Fibroblast of gingiva (primary cell): ENCODE measurements at regions not wholly inside any gene's neighbourhood (a gene's known extent, or its start where the extent isn't known, plus 50 kb on each side); places are given as distances from the start of the nearest gene placed in this dataset.
A peak's percentile ranks its signal among the peaks of the same experiment; 100 is the strongest.
"Not testable (repeated sequence)": the region's sequence is repeated elsewhere in the genome, so short reads cannot be mapped to it uniquely, and the experiment has no call there.

ENCODE experiments used
- DNase-seq: peaks from one replicate; pipeline ENCODE4 v3.0.0-alpha.2; 2011; ENCODE audit warnings: low read depth

DNA sequence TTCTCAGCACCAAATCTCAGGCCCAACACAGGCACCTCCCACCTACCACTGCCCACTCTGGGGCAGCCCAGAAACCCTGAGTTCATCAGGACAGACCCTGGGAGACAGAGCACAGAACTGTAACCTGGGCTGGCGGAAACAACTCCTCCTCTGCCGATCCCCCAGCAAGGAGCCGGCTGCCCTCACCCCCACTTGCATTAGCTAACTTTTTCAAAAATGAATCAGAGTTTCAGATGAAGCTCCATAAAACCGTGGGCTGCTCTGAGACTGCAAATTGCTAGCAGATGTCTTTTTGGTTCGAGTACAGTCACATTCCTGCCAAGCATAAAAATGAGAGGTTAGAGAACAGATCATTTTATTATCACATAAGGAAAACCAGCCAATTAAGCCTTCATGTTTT lies 93.4 kb upstream of the PARD3 start:
- DNase-seq, result peak; percentile 61

DNA sequence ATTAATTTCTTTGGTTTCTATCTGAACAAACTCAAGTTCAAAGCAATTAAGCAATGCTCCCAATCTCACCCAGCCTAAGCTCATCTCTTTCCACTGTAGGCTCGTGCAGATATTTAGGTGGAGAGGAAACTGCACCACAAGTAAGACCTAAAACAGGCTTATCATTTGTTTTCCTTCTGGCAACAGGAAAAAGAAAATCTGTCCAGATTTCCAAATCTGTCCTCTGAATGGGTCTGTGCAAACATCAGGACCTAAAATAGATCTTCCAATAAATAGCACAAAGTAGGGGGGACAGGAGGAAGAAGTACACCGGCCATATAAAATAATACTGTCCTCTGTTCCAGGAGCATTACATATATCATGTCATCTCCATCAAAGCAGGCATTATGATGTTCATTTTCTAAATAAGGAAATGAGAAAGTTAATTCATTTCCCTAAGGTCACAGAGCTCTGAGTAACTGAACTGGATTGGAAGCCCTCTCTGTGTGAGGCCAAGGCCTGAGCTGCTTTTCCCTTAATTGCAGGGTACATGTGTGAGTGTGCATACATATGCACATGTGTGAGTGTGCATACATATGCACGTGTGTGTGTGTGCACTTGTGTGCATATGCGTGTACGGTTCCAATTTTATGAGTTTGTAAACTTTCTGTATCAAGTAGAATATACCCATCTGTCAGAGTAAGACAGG lies 92.8 kb upstream of the PARD3 start:
- no peak for DNase-seq

- no peak for DNase-seq
These were observed 91.2 kb upstream of the PARD3 start for GRCh38 chr10:34906067-34906965.

DNA sequence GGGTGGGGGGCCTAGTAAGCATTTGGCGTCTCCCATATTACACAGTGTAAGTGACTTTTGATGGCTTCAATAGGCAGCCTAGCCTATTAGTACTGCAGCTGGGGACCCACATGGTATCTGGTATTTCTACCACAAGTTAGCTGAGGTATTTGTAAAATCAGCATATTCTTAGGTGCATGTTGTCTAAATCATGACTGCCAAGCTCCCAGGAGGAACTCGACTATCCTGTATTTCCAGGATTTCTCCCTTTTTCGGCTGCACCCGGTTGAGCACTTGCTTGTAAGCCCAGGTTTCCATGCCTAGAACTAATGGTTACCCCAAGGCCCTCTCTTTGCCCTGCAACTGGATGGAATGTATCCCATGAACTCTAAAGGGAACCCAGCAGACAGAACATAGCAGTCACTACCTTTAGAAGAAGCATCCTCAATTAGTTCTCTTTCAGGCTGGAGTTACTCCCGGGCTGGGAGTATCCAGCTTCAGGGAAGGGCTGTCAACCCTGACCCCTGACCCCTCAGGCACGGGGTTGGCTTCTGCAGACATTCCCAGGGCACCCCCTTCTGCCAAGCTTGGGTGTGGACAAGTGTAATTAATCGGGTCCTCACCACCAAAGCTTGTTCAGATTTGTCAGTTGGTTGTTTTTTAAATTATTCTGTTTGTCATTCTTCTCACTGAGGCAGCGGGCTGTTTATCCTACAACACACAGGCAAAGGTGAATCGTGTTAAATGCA lies 90.3 kb upstream of the PARD3 start:
- no peak for DNase-seq

GRCh38 chr10:34904191-34904590 lies 89.1 kb upstream of the PARD3 start:
- no peak for DNase-seq

DNA sequence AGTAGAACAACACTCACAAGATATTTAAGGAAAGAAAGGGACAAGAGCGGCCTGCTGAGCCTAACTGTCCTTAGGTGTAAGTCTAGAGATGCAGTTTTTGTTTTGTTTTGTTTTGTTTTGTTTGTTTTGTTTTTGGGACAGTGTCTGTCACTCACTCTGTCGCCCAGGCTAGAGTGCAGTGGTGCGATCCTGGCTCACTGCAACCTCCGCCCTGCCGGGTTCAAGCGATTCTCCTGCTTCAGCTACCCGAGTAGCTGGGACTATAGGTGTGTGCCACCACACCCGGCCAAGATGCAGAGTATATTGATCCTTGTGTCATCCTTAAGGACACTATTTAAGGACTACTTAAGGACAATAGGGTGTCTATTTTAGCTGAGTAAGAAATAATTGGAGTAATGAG lies 84.1 kb upstream of the PARD3 start:
- no peak for DNase-seq

GRCh38 chr10:34895977-34896376 lies 80.9 kb upstream of the PARD3 start:
- no peak for DNase-seq

- not testable (repeated sequence) for DNase-seq
These were observed 80.0 kb upstream of the PARD3 start for GRCh38 chr10:34895046-34895445.

GRCh38 chr10:34892521-34892920 lies 77.4 kb upstream of the PARD3 start:
- not testable (repeated sequence) for DNase-seq

DNA sequence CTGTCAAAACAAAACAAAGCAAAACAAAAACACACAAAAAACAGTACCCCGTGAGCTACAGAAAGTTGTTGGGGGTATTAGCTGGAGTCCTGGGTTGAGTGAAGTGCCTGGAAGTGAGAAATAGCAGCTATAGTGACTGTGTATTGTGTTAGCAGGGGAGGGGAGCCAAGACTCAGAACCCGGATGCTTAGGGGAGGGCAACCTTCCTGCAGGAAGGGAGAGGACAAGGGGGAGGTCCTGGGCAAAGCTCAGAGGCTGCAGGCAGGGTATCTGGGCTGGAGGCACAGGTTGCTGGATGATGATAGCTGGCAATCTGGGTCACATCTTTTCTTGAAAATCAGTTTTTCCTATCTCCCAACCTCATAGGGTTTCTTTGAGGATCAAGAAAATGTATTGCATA lies 75.8 kb upstream of the PARD3 start:
- no peak for DNase-seq

- DNase-seq, result peak; percentile 33
These were observed 74.1 kb upstream of the PARD3 start for GRCh38 chr10:34889004-34889869.

DNA sequence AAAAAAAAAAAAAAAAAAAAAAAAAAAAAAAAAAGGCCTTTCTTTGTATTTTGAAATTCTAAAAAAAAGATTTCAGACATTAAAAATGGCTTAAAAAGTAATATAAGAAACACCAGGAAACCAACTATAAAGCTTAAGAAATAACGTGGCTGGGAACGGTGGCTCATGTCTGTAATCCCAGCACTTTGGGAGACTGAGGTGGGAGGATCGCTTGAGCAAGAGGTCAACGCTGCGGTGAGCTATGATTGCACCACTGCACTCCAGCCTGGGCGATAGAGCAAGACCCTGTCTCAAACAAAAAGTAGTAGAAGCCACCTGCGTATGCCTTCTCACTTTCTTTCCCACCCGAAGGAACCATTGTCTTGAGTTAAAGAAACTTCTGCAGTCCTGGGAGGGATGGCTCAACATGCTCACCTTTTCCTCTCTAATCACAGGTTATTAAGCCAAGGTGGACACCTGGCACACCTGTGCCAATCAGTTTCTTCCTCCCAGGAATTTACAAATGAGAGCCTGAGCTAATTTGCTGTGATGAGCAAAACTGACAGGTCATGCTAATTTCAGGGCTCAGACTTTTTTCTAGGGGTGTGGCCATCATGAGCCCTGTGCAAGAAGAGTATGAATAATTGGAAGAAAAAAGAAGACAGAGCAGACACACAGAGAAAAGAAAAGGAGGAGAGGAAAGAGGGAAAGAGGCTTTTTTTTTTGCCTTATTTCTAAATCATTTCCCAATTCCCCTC lies 72.0 kb upstream of the PARD3 start:
- DNase-seq, result no peak

GRCh38 chr10:34885898-34886297 lies 70.8 kb upstream of the PARD3 start:
- no peak for DNase-seq

GRCh38 chr10:34885011-34885410 lies 69.9 kb upstream of the PARD3 start:
- no peak for DNase-seq

GRCh38 chr10:34884272-34884952 lies 69.3 kb upstream of the PARD3 start:
- DNase-seq, result no peak

DNA sequence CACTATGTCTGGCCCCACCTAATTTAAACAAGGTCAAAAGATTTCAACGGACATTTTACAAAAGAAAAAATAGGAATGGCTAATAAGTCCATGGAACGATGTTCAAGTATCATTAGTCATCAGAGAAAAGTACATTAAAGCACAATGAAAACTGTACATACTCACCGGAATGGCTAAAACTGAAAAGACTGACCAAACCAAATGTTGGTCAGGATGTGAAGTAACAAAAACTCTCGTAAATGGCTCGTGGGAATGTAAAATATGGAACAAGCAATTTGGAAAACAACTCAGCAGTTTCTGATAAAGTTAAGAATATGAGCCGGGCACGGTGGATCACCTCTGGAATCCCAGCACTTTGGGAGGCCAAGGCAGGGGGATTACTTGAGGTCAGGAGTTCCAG lies 65.7 kb upstream of the PARD3 start:
- DNase-seq, result no peak

DNA sequence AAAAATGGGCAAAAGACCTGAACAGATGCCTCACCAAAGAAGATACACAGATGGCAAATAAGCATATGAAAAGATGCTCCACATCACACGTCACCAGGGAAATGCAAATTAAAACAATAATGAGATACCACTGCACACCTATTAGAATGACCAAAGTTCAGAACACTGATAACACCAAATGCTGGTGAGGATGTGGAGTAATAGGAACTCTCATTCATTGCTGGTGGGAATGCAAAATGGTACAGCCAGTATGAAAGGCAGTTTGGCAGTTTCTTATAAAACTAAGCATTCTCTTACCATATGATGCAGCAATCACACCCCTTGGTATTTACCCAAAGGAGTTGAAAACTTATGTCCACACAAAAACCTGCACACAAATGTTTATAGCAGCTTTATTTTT lies 63.6 kb upstream of the PARD3 start:
- not testable (repeated sequence) for DNase-seq

DNA sequence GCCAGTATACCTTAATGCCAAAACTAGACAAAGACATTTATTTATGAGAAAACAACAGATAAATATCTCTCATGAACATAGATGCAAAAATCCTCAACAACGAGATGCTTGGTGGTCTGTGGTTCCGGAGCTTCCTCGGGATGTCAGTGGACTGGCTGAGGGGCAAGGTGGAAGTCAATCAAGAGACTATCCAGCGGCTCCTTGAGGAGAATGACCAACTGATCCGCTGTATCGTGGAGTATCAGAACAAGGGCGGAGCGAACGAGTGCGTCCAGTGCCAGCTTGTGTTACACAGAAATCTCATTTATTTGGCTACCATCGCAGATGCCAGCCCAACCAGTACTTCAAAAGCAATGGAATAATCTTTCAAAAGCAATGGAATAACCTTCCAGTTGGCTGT lies 60.0 kb upstream of the PARD3 start:
- no peak for DNase-seq

- no peak for DNase-seq
These were observed 57.7 kb upstream of the PARD3 start for GRCh38 chr10:34872820-34873219.

GRCh38 chr10:34869135-34869836 lies 54.2 kb upstream of the PARD3 start:
- no peak for DNase-seq
